HG02759 (cell line): ENCODE measurements at regions not wholly inside any gene's neighbourhood (a gene's known extent, or its start where the extent isn't known, plus 50 kb on each side); places are given as distances from the start of the nearest gene placed in this dataset.
"Not testable (repeated sequence)": the region's sequence is repeated elsewhere in the genome, so short reads cannot be mapped to it uniquely, and the experiment has no call there.

Source experiments
- ATAC-seq: cut with Tn5 transposase; IDR thresholded peaks from one replicate; pipeline ENCODE4 v1.9.1; 2021; ENCODE audit warnings: mild to moderate bottlenecking, moderate library complexity; ENCODE audit not compliant: unreplicated experiment

DNA sequence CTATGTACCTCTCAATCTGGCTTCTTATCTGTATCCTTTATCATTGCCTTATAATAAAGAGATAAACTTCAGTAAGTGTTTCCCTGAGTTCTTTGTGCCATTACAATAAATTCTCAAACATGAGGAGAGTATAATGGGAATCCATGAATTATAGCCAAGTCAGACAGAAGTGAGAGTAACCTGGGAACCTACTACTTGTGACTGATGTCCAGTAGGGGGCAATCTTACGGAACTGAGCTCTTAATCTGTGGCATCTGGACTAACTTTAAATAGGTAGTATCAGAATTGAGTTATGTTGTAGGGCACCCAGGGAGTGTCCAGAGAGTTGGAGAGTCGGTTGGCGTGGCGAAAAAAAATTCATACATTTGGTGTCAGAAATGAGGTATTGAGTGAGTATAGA, 542.6 kb downstream of the ZBBX start:
- ATAC-seq, result peak; percentile 62

- ATAC-seq, result no peak
Measured at GRCh38 chr3:166836836-166837235, 543.3 kb downstream of the ZBBX start.

GRCh38 chr3:166829896-166830295, 550.2 kb downstream of the ZBBX start:
- no peak for ATAC-seq

DNA sequence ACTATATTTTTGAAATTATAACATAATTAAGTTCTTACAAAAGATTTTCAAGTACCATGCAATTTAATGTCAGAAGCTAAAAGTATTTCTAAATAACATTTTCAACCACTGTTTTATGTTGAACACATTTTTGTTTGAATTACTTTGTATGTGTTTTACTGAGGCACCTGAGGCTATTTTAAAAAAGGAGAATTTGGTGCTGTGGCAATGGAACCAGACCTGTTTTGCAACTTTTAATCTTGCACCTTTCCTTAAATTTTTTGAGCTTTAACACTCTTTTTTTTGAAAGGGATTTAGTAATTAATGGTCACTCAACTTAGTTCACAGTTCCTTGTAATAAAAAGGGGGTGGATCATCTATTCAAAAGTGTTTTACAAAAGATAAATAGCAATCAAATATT, 561.6 kb downstream of the ZBBX start:
- ATAC-seq, result no peak

- ATAC-seq, result not testable (repeated sequence)
Measured at GRCh38 chr3:166817269-166817668, 562.8 kb downstream of the ZBBX start.

DNA sequence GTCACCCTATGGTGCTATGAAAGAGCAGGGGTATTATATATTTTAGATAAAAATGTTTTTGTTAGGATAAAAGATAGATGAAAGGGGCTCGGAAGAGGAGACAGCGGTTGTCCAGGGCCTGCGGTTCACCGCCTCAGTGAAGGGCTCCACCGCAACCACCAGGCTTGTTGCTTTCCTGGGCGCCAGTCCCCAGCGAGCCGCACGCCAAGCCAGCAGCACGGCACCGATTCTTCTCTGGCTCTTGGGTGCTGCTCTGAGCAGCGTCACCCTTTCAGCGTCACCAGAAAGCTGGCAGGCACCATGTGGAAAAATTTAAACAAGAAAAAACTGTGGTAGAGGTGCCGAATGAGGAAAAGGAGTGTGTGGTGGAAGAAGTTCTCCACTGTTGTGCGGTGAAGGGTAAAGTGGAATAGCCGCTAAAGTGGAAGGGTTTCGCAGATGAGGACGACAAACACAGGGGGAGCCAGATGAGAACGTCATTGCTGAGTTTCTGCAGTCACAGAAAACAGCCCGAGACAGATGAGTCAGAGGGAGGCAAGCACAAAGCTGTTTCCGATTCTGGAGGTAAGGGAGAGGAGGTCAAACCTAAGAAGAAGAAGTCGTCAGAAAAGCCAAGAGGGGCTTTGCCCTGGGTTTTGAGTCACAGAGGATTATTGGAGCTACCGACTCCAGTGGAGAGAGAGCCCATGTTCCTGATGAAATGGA, 569.2 kb downstream of the ZBBX start:
- no peak for ATAC-seq

DNA sequence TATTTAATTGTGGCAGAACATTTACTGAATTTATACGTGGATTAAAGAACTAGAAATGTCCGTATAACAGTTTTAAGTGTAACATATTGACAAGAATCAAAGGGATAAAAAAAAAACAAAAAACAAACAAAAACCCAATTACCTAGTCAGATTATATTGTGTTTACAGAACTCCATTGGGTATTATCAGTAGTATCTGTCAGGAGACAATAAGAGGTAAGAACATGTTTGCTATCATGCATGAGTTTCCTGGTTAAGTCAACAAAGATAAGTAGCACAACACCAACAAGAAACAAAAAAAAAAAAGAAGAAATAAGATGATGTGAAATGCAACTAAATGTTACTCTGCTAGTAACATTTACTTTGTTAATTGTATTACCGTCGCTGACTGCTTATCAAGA, 570.6 kb downstream of the ZBBX start:
- no peak for ATAC-seq

- no peak for ATAC-seq
Measured at GRCh38 chr3:166788936-166789335, 591.2 kb downstream of the ZBBX start.

DNA sequence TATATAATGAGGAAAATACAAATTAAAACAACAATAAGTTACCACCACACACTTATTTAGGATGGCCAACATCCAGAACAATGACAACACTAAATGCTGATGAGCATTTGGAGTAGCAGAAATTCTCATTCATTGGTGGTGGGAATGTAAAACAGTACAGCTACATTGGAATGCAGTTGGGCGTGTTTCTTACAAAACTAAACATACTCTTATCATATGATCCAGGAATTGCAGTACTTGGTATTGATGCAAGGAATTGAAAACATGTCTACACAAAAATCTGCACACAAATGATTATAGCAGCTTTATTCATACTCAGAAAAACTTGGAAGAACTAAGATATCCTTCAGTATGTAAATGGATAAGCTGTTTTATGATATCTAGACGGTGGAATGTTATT, 594.2 kb downstream of the ZBBX start:
- no peak for ATAC-seq

GRCh38 chr3:166783206-166783605, 596.9 kb downstream of the ZBBX start:
- no peak for ATAC-seq

- ATAC-seq, result no peak
Measured at GRCh38 chr3:166764698-166765318, 615.3 kb downstream of the ZBBX start.

DNA sequence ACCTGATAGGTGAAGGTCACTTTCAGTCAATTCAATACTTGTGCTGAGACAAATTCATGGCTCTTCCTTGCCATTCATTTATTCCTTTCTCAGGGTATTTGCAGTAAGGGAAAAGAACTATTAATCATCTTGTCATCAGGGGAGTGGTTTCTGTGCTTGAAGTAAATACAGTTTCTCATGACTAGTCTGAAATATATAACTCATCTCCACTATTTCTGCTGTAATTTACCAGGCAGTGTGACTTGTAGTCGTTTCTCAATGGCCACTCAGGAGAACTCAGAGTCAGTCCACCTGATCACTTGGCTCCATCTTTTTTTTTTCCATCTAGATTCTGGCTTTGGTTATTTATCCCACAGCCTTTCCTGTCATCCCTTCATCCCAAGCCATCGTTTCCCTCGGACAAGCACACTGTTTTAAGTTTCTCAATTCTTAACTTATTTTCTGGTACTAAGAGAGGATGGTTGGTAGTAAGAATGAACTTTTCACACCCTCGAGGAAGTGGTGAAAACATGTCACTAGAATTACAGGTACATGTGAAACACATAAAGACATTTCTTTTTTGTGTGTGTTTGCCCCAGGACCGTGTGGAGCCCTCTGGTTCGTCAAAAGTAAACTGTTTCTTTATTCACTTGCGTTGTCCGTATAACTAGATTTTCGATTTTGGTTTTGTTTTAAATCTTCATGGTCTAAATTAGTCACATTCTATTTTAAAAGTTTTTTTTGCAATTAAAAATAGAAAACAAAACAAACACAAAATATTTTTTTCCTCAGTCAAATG, 620.2 kb downstream of the ZBBX start:
- ATAC-seq, result no peak

GRCh38 chr3:166752214-166752613, 627.9 kb downstream of the ZBBX start:
- no peak for ATAC-seq

DNA sequence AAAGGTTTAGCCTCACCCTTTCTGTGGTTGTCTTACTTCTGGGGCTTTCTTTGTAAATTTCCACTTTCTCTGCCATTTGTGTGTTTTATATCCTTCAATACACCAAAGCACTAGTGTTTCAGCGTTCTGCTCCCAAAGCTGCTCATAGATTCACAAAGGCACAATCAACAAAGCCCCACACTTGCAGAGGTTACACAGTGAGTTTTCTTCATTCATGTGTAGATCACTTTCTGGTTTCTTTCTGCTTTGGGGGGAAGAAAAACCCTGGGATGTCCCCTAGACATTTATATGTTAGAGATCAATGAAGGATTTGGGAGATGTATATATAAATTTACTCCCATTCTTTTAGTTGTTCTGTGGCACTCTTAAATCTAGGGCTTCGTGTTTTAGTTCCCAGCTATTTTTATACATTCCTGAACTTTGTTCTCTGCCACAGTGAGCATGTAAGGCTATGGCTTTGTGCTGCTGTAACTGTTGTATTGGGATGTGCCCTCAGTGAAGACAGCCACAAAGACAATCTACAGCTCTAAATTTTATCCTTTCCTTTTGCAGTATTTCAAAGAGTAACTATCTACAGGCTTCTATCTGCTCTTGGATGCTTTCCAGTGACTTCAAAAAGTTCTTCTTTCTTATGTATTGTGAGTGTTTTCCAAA, 636.5 kb downstream of the ZBBX start:
- ATAC-seq, result no peak

- no peak for ATAC-seq
Measured at GRCh38 chr3:166734734-166735133, 645.4 kb downstream of the ZBBX start.

DNA sequence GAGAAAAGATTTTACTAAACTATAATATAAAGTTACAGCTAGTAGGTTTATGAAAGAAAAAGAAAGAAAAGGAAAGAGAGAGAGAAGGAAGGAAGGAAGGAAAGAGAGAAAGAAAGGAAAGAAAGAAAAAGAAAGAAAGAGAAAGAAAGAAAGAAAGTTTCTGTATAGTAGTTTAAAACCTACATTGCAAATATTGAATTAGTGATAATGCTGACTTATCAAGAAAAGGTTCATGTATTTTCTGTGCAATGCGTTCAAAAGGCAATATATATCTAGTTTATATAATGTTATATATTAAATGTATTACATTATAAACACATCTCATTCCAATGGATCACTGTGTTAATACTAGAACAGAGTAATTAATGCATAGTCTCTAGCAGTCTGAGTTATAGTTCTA, 648.4 kb downstream of the ZBBX start:
- ATAC-seq, result no peak

DNA sequence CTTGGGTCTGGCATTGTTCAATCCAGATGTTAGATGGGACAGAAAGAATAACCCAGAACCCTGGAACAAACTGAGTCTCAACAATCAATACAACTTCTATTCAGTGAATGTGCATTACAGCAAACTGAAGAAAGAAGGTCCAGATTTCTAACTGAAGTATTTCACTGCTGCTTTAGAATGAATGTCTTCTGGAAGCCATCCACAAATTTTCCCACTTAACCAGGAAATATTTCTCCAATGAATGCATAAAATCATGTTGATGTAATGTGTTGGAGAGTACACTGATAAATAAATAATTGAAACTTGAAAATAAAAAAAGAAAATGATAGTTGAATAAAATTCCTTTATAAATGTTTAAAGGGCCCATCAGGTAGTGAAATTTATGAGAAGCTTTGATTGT, 658.6 kb downstream of the ZBBX start:
- no peak for ATAC-seq

GRCh38 chr3:166714206-166714605, 665.9 kb downstream of the ZBBX start:
- no peak for ATAC-seq

GRCh38 chr3:166713787-166714186, 666.3 kb downstream of the ZBBX start:
- no peak for ATAC-seq

- ATAC-seq, result no peak
Measured at GRCh38 chr3:166706094-166706493, 674.0 kb downstream of the ZBBX start.

DNA sequence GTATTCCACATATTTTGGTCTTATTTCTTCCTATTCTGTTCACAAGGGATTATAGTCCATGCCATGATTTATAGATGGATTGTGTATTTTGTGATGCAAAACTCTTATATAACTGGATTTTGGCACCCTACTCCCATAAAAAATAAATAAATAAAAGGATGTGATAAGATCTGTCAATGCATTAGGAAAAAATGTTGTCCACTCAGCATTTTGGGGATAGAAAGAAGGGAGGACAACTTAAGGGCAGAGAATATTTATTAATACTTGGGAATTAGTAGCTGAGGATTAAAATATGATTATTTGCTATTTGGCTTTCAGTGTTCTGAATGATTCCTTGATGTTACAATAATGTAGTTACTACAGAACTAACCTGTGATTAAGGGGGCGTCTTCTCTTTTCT, 682.6 kb downstream of the ZBBX start:
- ATAC-seq, result no peak

GRCh38 chr3:166696103-166696502, 684.0 kb downstream of the ZBBX start:
- ATAC-seq, result no peak
